ENCODE measurements at regions not wholly inside any gene's neighbourhood (a gene's known extent, or its start where the extent isn't known, plus 50 kb on each side); places are given as distances from the start of the nearest gene placed in this dataset.
"Not testable (repeated sequence)": the region's sequence is repeated elsewhere in the genome, so short reads cannot be mapped to it uniquely, and the experiment has no call there.

GRCh38 chr13:109271555-109272541 lies 514.5 kb downstream of the IRS2 start:
- Mint-ChIP-seq H3K9me3 (ENCODE audit: unreplicated experiment) (no peaks in the 10 kb centered on the region), H3K36me3 (ENCODE audit: unreplicated experiment) (no peaks in the 10 kb centered on the region), H3K27ac (ENCODE audit: unreplicated experiment) (peak overlapping the region; percentile 85), H3K27me3 (ENCODE audit: unreplicated experiment) (no peaks in the 10 kb centered on the region), H3K4me3 (ENCODE audit: unreplicated experiment) (peak overlapping the region; percentile 41), H3K4me1 (ENCODE audit: unreplicated experiment) (peaks cover 66% of the 10 kb centered on the region)
- DNase-seq (ENCODE audit: extremely low spot score, unreplicated experiment) = no peak
- TF ChIP-seq CTCF (IDR thresholded peaks at IDR 0.05) = no peak

- Mint-ChIP-seq H3K27ac (ENCODE audit: unreplicated experiment) (peak overlapping the region; percentile 85), H3K4me1 (ENCODE audit: unreplicated experiment) (peaks cover 71% of the 10 kb centered on the region), H3K9me3 (ENCODE audit: unreplicated experiment) (no peaks in the 10 kb centered on the region), H3K27me3 (ENCODE audit: unreplicated experiment) (no peaks in the 10 kb centered on the region), H3K36me3 (ENCODE audit: unreplicated experiment) (no peaks in the 10 kb centered on the region), H3K4me3 (ENCODE audit: unreplicated experiment) (no peak overlapping the region)
- TF ChIP-seq CTCF (IDR thresholded peaks at IDR 0.05) = no peak
- no peak for DNase-seq (ENCODE audit: extremely low spot score, unreplicated experiment)
Measured at GRCh38 chr13:109271061-109271460, 515.3 kb downstream of the IRS2 start.

GRCh38 chr13:109269381-109269780 lies 517.0 kb downstream of the IRS2 start:
- H3K36me3 Mint-ChIP-seq (ENCODE audit: unreplicated experiment); H3K4me3 Mint-ChIP-seq (ENCODE audit: unreplicated experiment); DNase-seq (ENCODE audit: extremely low spot score, unreplicated experiment); H3K27me3 Mint-ChIP-seq (ENCODE audit: unreplicated experiment); H3K9me3 Mint-ChIP-seq (ENCODE audit: unreplicated experiment): not testable (repeated sequence)
- Mint-ChIP-seq H3K27ac (ENCODE audit: unreplicated experiment) (peak overlapping the region; percentile 33), H3K4me1 (ENCODE audit: unreplicated experiment) (peaks cover 76% of the 10 kb centered on the region)

- H3K9me3 Mint-ChIP-seq (ENCODE audit: unreplicated experiment); DNase-seq (ENCODE audit: extremely low spot score, unreplicated experiment); H3K27me3 Mint-ChIP-seq (ENCODE audit: unreplicated experiment); H3K36me3 Mint-ChIP-seq (ENCODE audit: unreplicated experiment): not testable (repeated sequence)
- Mint-ChIP-seq H3K27ac (ENCODE audit: unreplicated experiment) (peak overlapping the region; percentile 27), H3K4me1 (ENCODE audit: unreplicated experiment) (peaks cover 70% of the 10 kb centered on the region), H3K4me3 (ENCODE audit: unreplicated experiment) (peak overlapping the region; percentile 27)
Measured at GRCh38 chr13:109268492-109268891, 517.9 kb downstream of the IRS2 start.

- not testable (repeated sequence) for H3K9me3 Mint-ChIP-seq (ENCODE audit: unreplicated experiment); H3K27me3 Mint-ChIP-seq (ENCODE audit: unreplicated experiment); H3K36me3 Mint-ChIP-seq (ENCODE audit: unreplicated experiment); DNase-seq (ENCODE audit: extremely low spot score, unreplicated experiment); H3K27ac Mint-ChIP-seq (ENCODE audit: unreplicated experiment)
- peaks cover 60% of the 10 kb centered on the region for H3K4me1 Mint-ChIP-seq (ENCODE audit: unreplicated experiment)
- peak overlapping the region; percentile 55 for H3K4me3 Mint-ChIP-seq (ENCODE audit: unreplicated experiment)
Measured at GRCh38 chr13:109267400-109267799, 519.0 kb downstream of the IRS2 start.

- H3K27ac Mint-ChIP-seq (ENCODE audit: unreplicated experiment) = peak overlapping the region; percentile 82
Measured at GRCh38 chr13:109265438-109265742, 521.0 kb downstream of the IRS2 start.

GRCh38 chr13:109264603-109265437 lies 521.6 kb downstream of the IRS2 start:
- H3K36me3 Mint-ChIP-seq (ENCODE audit: unreplicated experiment); DNase-seq (ENCODE audit: extremely low spot score, unreplicated experiment); H3K9me3 Mint-ChIP-seq (ENCODE audit: unreplicated experiment); H3K27me3 Mint-ChIP-seq (ENCODE audit: unreplicated experiment): not testable (repeated sequence)
- Mint-ChIP-seq H3K4me1 (ENCODE audit: unreplicated experiment) (peaks cover 38% of the 10 kb centered on the region), H3K27ac (ENCODE audit: unreplicated experiment) (peak overlapping the region; percentile 82), H3K4me3 (ENCODE audit: unreplicated experiment) (peak overlapping the region; percentile 45)

More at GRCh38 chr13:109265438-109265742, 521.0 kb downstream of the IRS2 start:
- not testable (repeated sequence) for H3K27me3 Mint-ChIP-seq (ENCODE audit: unreplicated experiment); H3K36me3 Mint-ChIP-seq (ENCODE audit: unreplicated experiment); DNase-seq (ENCODE audit: extremely low spot score, unreplicated experiment); H3K9me3 Mint-ChIP-seq (ENCODE audit: unreplicated experiment)
- peak overlapping the region; percentile 45 for H3K4me3 Mint-ChIP-seq (ENCODE audit: unreplicated experiment)
- H3K4me1 Mint-ChIP-seq (ENCODE audit: unreplicated experiment) = peaks cover 44% of the 10 kb centered on the region

- Mint-ChIP-seq H3K4me1 (ENCODE audit: unreplicated experiment) (peaks cover 38% of the 10 kb centered on the region), H3K9me3 (ENCODE audit: unreplicated experiment) (peaks cover 12% of the 10 kb centered on the region), H3K27ac (ENCODE audit: unreplicated experiment) (peak overlapping the region; percentile 77)
- DNase-seq (ENCODE audit: extremely low spot score, unreplicated experiment); H3K4me3 Mint-ChIP-seq (ENCODE audit: unreplicated experiment); H3K27me3 Mint-ChIP-seq (ENCODE audit: unreplicated experiment); H3K36me3 Mint-ChIP-seq (ENCODE audit: unreplicated experiment): not testable (repeated sequence)
Measured at GRCh38 chr13:109257761-109258157, 528.6 kb downstream of the IRS2 start.
